ENCODE measurements at regions not wholly inside any gene's neighbourhood (a gene's known extent, or its start where the extent isn't known, plus 50 kb on each side); places are given as distances from the start of the nearest gene placed in this dataset.

- Mint-ChIP-seq H3K27ac (no peak overlapping the region), H3K4me3 (no peak overlapping the region)
- POLR2A ChIA-PET, result no interaction called here
These were observed 381.1 kb upstream of the RASGRP1 start for GRCh38 chr15:38945551-38946298.

DNA sequence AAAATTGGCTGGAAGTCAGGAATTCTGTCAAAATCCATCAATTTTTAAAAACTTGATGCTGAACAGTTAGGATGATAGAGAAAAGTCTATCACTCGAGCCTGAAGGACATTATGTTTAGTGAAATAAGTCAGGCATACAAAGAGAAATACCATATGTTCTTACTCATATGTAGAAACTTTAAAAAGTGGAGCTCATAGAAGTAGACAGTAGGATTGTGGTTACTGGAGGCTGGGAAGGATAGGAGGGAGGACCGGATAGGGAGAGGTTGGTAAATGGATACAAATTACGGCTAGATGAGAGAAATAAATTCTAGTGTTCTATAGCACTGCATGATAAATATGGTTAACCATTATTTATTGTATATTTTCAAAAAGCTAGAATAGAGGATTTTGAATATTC, 389.5 kb upstream of the RASGRP1 start:
- Mint-ChIP-seq H3K36me3 (ENCODE audit: low read depth) (no peaks in the 10 kb centered on the region), H3K4me1 (ENCODE audit: low read depth) (no peaks in the 10 kb centered on the region), H3K27ac (no peak overlapping the region), H3K27me3 (ENCODE audit: low read depth) (peaks cover 10% of the 10 kb centered on the region), H3K4me3 (no peak overlapping the region), H3K9me3 (ENCODE audit: insufficient read depth) (no peaks in the 10 kb centered on the region)
- ATAC-seq (no peak), DNase-seq (no peak)
- ChIA-PET CTCF (no interaction called here), POLR2A (no interaction called here)

More at GRCh38 chr15:38945551-38946298, 381.1 kb upstream of the RASGRP1 start:
- CTCF ChIA-PET, result no interaction called here
- H3K27me3 Mint-ChIP-seq (ENCODE audit: low read depth), result peaks cover 10% of the 10 kb centered on the region
- no peaks in the 10 kb centered on the region for H3K4me1 Mint-ChIP-seq (ENCODE audit: low read depth)
- no peaks in the 10 kb centered on the region for H3K9me3 Mint-ChIP-seq (ENCODE audit: insufficient read depth)
- no peaks in the 10 kb centered on the region for H3K36me3 Mint-ChIP-seq (ENCODE audit: low read depth)
- ATAC-seq (no peak), DNase-seq (no peak)

GRCh38 chr15:38961456-38961855, 396.8 kb upstream of the RASGRP1 start:
- Mint-ChIP-seq H3K27ac (no peak overlapping the region), H3K9me3 (ENCODE audit: insufficient read depth) (no peaks in the 10 kb centered on the region)
- POLR2A ChIA-PET, result no interaction called here

GRCh38 chr15:38961931-38962330, 397.3 kb upstream of the RASGRP1 start:
- Mint-ChIP-seq H3K36me3 (ENCODE audit: low read depth) (no peaks in the 10 kb centered on the region), H3K27me3 (ENCODE audit: low read depth) (peaks cover 4% of the 10 kb centered on the region), H3K4me1 (ENCODE audit: low read depth) (no peaks in the 10 kb centered on the region), H3K27ac (no peak overlapping the region), H3K9me3 (ENCODE audit: insufficient read depth) (no peaks in the 10 kb centered on the region), H3K4me3 (no peak overlapping the region)
- DNase-seq (no peak), ATAC-seq (no peak)
- POLR2A ChIA-PET, result no interaction called here
- CTCF ChIA-PET, result no interaction called here

More at GRCh38 chr15:38961456-38961855, 396.8 kb upstream of the RASGRP1 start:
- Mint-ChIP-seq H3K36me3 (ENCODE audit: low read depth) (no peaks in the 10 kb centered on the region), H3K27me3 (ENCODE audit: low read depth) (peaks cover 7% of the 10 kb centered on the region), H3K4me1 (ENCODE audit: low read depth) (no peaks in the 10 kb centered on the region), H3K4me3 (no peak overlapping the region)
- CTCF ChIA-PET, result no interaction called here
- no peak for DNase-seq
- ATAC-seq, result no peak

DNA sequence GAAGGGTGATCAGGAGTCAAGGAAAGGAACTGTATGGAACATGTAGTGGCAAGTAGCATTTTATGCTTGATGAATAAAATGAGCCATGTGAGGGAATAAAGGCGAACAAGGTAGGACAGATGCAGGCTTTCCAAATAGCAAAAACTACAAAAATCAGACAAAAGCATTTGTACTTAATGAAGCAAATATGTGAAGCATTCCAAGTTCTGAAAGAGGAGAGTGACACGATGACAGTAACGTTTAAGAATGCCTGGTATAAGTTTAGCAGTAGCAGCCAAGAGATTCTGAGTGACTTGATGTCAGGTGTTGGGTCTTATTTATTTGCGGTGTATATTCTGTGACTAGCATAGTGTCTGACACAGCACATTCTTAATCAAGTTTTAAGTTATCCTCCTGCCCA, 408.2 kb upstream of the RASGRP1 start:
- no peak overlapping the region for H3K4me3 Mint-ChIP-seq
- no peaks in the 10 kb centered on the region for H3K4me1 Mint-ChIP-seq (ENCODE audit: low read depth)
- H3K27ac Mint-ChIP-seq, result no peak overlapping the region
- ChIA-PET POLR2A (no interaction called here), CTCF (no interaction called here)
- no peaks in the 10 kb centered on the region for H3K9me3 Mint-ChIP-seq (ENCODE audit: insufficient read depth)
- ATAC-seq, result no peak
- peaks cover 4% of the 10 kb centered on the region for H3K27me3 Mint-ChIP-seq (ENCODE audit: low read depth)
- no peak for DNase-seq
- H3K36me3 Mint-ChIP-seq (ENCODE audit: low read depth), result no peaks in the 10 kb centered on the region

GRCh38 chr15:38975282-38975990, 410.8 kb upstream of the RASGRP1 start:
- POLR2A ChIA-PET, result no interaction called here
- Mint-ChIP-seq H3K36me3 (ENCODE audit: low read depth) (no peaks in the 10 kb centered on the region), H3K27me3 (ENCODE audit: low read depth) (peaks cover 4% of the 10 kb centered on the region), H3K4me3 (no peak overlapping the region), H3K9me3 (ENCODE audit: insufficient read depth) (no peaks in the 10 kb centered on the region), H3K27ac (no peak overlapping the region), H3K4me1 (ENCODE audit: low read depth) (no peaks in the 10 kb centered on the region)
- DNase-seq, result no peak
- CTCF ChIA-PET, result no interaction called here
- no peak for ATAC-seq

GRCh38 chr15:38991126-38991525, 426.5 kb upstream of the RASGRP1 start:
- Mint-ChIP-seq H3K36me3 (ENCODE audit: low read depth) (no peaks in the 10 kb centered on the region), H3K4me1 (ENCODE audit: low read depth) (no peaks in the 10 kb centered on the region), H3K9me3 (ENCODE audit: insufficient read depth) (no peaks in the 10 kb centered on the region), H3K27me3 (ENCODE audit: low read depth) (peaks cover 12% of the 10 kb centered on the region), H3K4me3 (no peak overlapping the region), H3K27ac (no peak overlapping the region)
- ATAC-seq (no peak), DNase-seq (no peak)
- ChIA-PET POLR2A (no interaction called here), CTCF (no interaction called here)

DNA sequence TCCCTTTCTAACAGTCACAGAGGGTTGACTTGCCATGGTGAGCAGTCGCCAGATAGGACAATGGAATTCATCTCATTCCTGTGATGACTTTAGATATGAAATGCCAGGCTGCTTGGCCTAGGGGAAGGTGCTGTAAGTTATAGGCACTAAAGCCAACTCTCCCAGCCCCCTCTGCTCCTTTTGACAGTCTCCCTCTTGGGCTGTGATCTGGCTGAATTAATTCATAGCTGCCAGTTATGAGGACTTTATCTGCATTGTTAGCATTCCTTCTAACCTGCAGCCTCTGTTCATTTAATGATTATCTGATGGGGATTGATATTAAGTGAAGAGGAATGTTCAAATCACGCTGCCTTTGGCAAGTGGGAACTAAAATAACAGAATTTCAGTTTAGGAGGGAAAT, 427.1 kb upstream of the RASGRP1 start:
- no peaks in the 10 kb centered on the region for H3K36me3 Mint-ChIP-seq (ENCODE audit: low read depth)
- ChIA-PET POLR2A (no interaction called here), CTCF (no interaction called here)
- DNase-seq (no peak), ATAC-seq (no peak)
- H3K4me3 Mint-ChIP-seq, result no peak overlapping the region
- H3K27ac Mint-ChIP-seq, result no peak overlapping the region
- H3K4me1 Mint-ChIP-seq (ENCODE audit: low read depth), result no peaks in the 10 kb centered on the region
- peaks cover 13% of the 10 kb centered on the region for H3K27me3 Mint-ChIP-seq (ENCODE audit: low read depth)
- no peaks in the 10 kb centered on the region for H3K9me3 Mint-ChIP-seq (ENCODE audit: insufficient read depth)

DNA sequence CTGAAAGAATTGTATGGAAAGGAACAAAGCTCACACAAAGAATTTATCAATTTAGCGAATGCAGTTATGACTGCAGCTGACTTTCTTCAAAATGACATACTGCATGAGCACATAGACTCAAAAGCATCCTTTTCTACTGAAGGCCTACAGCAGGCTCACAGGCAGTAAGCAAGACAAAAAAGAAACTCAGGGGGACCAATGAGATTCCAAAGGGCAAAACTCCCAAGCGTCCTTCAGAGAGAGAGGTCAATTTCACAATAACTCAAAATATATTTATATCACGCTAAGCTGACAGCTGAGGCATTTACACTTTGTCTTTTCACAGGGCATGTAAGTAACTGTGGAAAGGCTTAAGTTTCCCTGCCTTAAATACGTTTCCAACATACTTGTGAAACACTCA, 427.9 kb upstream of the RASGRP1 start:
- H3K4me1 Mint-ChIP-seq (ENCODE audit: low read depth), result no peaks in the 10 kb centered on the region
- no peaks in the 10 kb centered on the region for H3K36me3 Mint-ChIP-seq (ENCODE audit: low read depth)
- no peaks in the 10 kb centered on the region for H3K9me3 Mint-ChIP-seq (ENCODE audit: insufficient read depth)
- ChIA-PET CTCF (no interaction called here), POLR2A (no interaction called here)
- peaks cover 17% of the 10 kb centered on the region for H3K27me3 Mint-ChIP-seq (ENCODE audit: low read depth)
- no peak for ATAC-seq
- no peak for DNase-seq
- H3K27ac Mint-ChIP-seq, result no peak overlapping the region
- no peak overlapping the region for H3K4me3 Mint-ChIP-seq

DNA sequence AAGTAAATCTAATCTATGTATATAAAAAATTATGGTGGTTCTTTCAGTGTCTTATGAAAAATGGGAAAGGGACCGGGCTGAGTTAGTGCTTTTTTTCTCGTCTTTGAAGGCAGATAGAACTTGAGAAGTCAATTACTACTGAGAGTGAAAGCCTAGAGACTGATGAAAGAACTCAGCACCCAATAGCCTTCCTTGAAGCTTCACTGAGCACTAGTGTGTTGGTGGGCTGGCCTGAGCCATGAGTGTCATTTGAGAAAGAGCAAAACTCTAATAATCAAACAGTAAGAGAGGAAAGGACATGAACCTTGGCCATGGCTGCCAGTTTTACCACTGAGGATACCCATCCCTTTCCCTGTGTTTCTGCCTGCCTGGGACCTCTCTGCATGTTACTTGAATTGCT, 428.3 kb upstream of the RASGRP1 start:
- H3K4me1 Mint-ChIP-seq (ENCODE audit: low read depth), result no peaks in the 10 kb centered on the region
- ChIA-PET POLR2A (no interaction called here), CTCF (no interaction called here)
- no peak for ATAC-seq
- H3K9me3 Mint-ChIP-seq (ENCODE audit: insufficient read depth), result no peaks in the 10 kb centered on the region
- H3K4me3 Mint-ChIP-seq, result no peak overlapping the region
- H3K27ac Mint-ChIP-seq, result no peak overlapping the region
- no peaks in the 10 kb centered on the region for H3K36me3 Mint-ChIP-seq (ENCODE audit: low read depth)
- DNase-seq, result no peak
- peaks cover 17% of the 10 kb centered on the region for H3K27me3 Mint-ChIP-seq (ENCODE audit: low read depth)

DNA sequence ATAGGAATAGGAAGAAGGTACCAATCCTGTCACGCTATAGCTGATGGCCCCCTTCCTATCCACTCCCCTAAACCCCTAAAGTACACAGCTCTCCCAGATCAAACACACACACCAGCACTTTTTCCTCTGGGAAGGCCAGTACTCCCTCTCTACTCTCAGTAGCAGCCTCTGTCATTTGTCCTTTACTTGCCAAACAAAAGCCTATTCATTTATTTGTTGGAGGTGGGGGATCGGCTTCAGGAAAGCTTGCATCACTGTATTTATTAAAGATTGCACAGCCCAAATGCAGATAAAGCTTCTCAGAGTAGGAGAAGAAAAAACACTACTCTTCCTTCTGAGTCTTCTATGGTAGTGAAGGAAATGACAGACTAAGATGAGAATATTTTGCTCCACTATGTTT, 429.7 kb upstream of the RASGRP1 start:
- no peaks in the 10 kb centered on the region for H3K4me1 Mint-ChIP-seq (ENCODE audit: low read depth)
- no peak for DNase-seq
- no peaks in the 10 kb centered on the region for H3K36me3 Mint-ChIP-seq (ENCODE audit: low read depth)
- ChIA-PET CTCF (no interaction called here), POLR2A (no interaction called here)
- ATAC-seq, result no peak
- no peak overlapping the region for H3K4me3 Mint-ChIP-seq
- no peak overlapping the region for H3K27ac Mint-ChIP-seq
- H3K27me3 Mint-ChIP-seq (ENCODE audit: low read depth), result peaks cover 21% of the 10 kb centered on the region
- no peaks in the 10 kb centered on the region for H3K9me3 Mint-ChIP-seq (ENCODE audit: insufficient read depth)

- CTCF ChIA-PET, result no interaction called here
- peaks cover 8% of the 10 kb centered on the region for H3K4me1 Mint-ChIP-seq (ENCODE audit: low read depth)
- no peak overlapping the region for H3K27ac Mint-ChIP-seq
- POLR2A ChIA-PET, result no interaction called here
- H3K36me3 Mint-ChIP-seq (ENCODE audit: low read depth), result no peaks in the 10 kb centered on the region
- H3K27me3 Mint-ChIP-seq (ENCODE audit: low read depth), result peaks cover 18% of the 10 kb centered on the region
- DNase-seq, result no peak
- no peaks in the 10 kb centered on the region for H3K9me3 Mint-ChIP-seq (ENCODE audit: insufficient read depth)
- H3K4me3 Mint-ChIP-seq, result no peak overlapping the region
- no peak for ATAC-seq
These were observed 431.6 kb upstream of the RASGRP1 start for GRCh38 chr15:38996111-38996631.
